HPDE6-E6E7 (cell line): ENCODE measurements at regions not wholly inside any gene's neighbourhood (a gene's known extent, or its start where the extent isn't known, plus 50 kb on each side); places are given as distances from the start of the nearest gene placed in this dataset.
"Not testable (repeated sequence)": the region's sequence is repeated elsewhere in the genome, so short reads cannot be mapped to it uniquely, and the experiment has no call there.

Experiments
- DNase-seq: peaks from one replicate; pipeline ENCODE4 v3.0.0; 2011; ENCODE audit warnings: missing footprints; ENCODE audit errors: extremely low spot score

DNA sequence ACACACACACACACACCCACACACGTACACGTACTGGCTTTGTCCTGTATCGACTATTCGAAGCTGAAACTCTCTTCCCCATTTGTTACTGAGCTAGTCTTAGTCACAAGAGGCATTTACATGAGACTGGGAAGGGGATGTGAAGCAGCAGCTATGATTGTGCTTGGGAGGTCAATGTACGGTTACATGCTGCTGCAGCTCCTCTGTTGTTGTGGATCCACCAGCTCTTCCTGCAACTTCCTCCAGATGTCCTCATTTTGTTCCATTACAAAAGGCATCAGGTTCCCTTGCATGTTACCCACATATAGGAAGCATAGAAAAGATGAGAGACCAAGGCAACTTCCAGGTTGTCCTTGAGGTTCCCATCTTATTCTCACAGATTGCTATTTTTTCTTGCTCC is 612.4 kb upstream of the IMPG1 start:
- DNase-seq = no peak

DNA sequence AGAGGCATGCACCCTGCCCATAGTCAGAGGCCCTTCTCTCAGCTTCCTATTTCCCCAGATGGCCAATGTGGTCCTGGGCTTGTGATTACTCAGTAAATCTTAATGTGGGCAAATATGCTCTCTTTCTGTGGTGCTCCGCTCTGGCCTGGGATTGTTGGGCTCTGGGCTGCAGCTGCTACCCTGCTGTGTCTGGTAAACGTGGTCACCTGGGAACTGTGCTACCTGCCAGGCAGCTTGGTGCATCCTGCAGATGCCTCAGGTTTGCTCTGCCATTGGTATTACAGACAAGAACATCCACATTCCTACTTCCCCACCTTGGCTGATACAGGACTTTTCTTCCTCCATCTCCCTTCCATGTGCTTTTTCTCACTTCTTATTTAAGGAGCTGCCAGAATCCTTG is 611.5 kb upstream of the IMPG1 start:
- no peak for DNase-seq

DNA sequence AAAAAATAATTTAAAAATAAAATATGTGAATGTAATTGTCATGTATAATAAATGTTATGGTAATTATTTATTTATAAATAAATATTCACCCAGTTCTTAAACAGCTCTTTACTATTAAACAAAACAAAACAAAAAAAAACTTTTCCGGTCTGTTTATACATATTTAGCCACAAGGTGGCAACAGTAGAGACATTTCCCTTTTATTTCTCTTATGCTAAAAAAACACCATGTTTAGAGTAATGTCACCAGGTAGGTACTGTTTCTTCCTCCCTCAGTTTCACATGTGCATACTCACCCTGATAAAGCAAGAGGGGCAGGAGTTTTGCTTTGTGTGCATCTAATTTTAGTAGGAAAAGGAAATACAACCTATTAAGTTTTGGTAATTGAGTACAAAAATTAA is 610.4 kb upstream of the IMPG1 start:
- DNase-seq = no peak

DNA sequence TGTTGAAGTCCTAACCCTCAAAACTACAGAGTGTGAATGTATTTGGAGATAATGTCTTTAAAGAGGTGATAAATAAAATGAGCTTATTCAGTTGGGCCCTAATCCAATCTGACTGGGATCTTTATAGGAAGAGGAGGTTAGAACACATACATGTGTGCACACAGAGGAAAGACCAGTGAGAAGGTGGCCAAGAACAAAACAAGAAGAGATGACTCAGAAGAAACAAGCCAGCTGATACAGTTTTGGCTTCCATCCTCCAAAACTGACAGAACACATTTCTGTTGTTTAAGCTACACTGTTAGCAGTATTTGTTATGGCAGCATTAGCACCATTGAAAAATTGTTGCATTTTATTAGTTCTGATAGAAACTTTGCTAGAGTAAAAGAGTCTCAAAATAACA is 609.3 kb upstream of the IMPG1 start:
- no peak for DNase-seq

GRCh38 chr6:76677017-76677416 is 604.6 kb upstream of the IMPG1 start:
- DNase-seq = no peak

DNA sequence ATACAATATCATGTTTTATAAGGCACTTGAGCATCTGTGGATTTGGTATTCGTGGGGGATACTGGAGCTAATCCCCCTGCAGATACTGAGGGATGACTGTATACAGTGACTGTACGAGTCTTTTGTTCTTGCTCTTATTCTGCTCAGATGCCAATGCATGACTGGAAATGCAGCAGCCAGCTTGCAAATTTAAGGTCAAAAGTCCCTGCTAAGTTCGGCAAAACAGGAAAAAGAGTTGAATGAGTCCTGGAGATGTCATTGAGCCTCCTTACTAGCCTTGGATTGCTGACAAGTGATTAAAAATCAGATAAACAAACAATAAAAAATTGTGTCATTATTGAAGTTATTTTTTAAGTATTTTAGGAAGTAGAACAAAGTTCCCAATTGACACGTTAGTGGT is 599.3 kb upstream of the IMPG1 start:
- DNase-seq = no peak

GRCh38 chr6:76644231-76644630 is 571.8 kb upstream of the IMPG1 start:
- no peak for DNase-seq

- no peak for DNase-seq
Measured at GRCh38 chr6:76639941-76640340, 567.5 kb upstream of the IMPG1 start.

DNA sequence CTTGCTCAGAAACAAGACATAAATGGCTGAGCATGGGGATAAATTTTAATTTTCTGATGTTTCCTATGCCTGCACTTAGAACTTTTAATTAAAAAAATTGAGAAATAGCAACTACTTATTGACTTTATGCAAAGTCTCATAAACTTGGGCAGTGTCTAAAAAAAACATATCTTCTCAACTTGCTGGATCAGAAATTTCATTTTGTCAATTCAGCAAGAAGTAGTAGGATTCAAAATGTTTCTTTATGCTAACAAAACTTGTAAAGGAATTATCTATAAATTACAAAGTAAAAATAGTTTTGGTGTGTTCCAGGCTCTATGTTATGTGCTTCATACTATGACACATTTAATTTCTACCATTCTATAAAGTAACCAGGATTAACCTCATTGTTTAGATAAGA is 562.2 kb upstream of the IMPG1 start:
- DNase-seq = no peak

GRCh38 chr6:76633259-76633658 is 560.8 kb upstream of the IMPG1 start:
- DNase-seq = no peak

DNA sequence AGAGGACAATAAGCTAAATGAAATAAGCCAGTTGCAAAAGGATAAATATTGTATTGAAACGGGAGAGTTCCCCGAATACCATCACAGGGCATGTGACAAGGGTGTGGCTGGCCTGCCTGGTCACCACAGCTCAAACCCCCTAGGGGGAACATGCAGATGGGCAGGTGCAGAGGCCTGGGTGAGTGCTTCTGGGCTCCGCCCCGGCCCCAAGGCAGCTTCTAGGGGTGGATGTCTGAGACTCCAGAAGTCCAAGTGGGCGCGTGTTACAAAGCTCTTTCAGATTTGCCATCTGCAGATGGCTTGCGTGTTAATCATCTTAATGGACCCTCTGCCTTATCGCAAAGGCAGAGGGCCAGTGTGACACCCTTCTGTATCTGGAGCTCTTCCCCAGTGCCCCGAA is 559.2 kb upstream of the IMPG1 start:
- no peak for DNase-seq

GRCh38 chr6:76615395-76615794 is 542.9 kb upstream of the IMPG1 start:
- no peak for DNase-seq

- DNase-seq = no peak
Measured at GRCh38 chr6:76612954-76613353, 540.5 kb upstream of the IMPG1 start.

- no peak for DNase-seq
Measured at GRCh38 chr6:76609160-76609559, 536.7 kb upstream of the IMPG1 start.

DNA sequence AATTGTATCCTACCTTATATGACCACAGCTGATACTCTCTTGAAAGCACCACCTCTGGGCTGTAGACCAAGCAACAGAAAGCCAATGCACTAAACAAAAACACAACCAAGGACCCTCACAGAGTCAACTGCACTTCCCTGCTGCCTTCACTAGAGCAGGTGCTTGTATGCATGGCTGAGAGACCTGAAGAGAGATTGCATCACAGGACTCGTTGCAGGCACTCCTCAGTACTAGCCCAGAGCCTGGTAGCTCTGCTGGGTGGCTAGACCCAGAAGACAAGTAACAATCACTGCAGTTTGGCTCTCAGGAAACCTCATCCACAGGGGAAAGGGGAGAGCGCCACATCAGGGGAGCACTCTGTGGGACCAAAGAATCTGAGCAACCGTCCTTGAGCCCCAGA is 521.6 kb upstream of the IMPG1 start:
- no peak for DNase-seq

DNA sequence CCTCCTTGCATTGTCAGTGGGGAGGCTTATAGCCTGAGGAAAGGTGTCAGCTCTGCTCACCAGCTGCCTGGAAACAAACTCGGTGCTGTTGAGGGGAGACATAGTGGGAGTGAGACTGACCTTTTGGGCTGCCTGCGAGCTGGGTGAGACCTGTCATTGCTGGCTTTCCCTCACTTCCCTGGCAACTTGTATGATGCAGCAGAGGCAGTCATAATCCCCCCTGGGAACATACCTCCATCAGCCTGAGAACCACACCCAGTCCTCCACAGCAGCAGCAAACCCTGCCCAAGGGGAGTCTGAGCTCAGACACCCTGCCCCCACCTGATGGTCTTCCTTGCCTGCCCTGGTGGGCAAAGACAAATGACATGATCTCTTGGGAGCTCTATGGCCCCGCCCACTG is 521.2 kb upstream of the IMPG1 start:
- no peak for DNase-seq

- no peak for DNase-seq
Measured at GRCh38 chr6:76592566-76592965, 520.1 kb upstream of the IMPG1 start.

- DNase-seq = no peak
Measured at GRCh38 chr6:76587271-76587670, 514.8 kb upstream of the IMPG1 start.

- DNase-seq = no peak
Measured at GRCh38 chr6:76584121-76584520, 511.7 kb upstream of the IMPG1 start.

- no peak for DNase-seq
Measured at GRCh38 chr6:76578746-76579145, 506.3 kb upstream of the IMPG1 start.

GRCh38 chr6:76574746-76575145 is 502.3 kb upstream of the IMPG1 start:
- DNase-seq = no peak

GRCh38 chr6:76565932-76566331 is 493.5 kb upstream of the IMPG1 start:
- DNase-seq = no peak

DNA sequence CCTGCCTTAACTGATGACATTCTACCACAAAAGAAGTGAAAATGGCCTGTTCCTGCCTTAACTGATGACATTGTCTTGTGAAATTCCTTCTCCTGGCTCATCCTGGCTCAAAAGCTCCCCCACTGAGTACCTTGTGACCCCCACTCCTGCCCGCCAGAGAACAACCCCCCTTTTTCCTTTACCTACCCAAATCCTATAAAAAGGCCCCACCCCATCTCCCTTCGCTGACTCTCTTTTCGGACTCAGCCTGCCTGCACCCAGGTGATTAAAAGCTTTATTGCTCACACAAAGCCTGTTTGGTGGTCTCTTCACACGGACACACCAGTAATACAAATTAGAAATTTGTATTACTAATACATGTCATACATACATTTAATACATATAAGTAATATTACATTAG is 489.9 kb upstream of the IMPG1 start:
- DNase-seq = not testable (repeated sequence)

GRCh38 chr6:76560851-76561755 is 488.6 kb upstream of the IMPG1 start:
- not testable (repeated sequence) for DNase-seq
